ENCODE measurements at regions not wholly inside any gene's neighbourhood (a gene's known extent, or its start where the extent isn't known, plus 50 kb on each side); places are given as distances from the start of the nearest gene placed in this dataset.

DNA sequence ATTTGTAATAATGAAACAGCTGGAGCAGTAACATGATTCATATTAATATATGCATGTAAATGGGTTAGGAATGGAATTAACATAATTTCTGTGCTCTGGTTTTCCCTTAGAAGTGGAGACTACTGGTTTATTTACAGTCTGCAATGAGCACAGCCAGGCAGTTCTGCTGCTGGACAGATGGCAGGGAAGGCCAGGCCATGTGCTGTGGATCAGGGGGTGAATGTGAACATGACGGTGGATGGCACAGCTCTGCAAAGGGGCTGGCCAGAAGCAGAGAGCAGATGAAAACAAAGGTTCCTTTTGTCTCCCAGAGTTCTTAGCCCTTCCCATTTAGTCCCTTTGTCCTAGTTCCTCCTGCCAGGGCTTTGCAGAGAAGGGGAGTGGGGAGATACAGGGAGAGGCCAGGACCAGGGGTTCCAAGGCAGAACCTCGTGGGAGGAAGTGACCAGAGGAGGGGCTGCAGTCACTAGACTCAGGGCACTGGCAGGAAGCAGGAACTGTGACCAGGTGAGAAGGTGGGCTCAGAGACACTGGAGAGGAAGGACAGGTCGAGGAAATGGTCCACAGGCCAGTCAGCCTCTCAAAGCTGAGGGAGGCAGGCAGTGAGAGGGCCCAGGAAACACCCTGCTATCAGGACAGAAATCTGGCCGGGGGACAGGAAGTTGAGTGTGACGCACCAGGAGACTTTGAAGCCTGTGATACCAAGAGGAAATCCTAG lies 112.9 kb upstream of the ATP8B1 start:
- no peak overlapping the region for H3K27ac Mint-ChIP-seq (ENCODE audit: low read depth, unreplicated experiment)
- TF ChIP-seq, protein P1, sequence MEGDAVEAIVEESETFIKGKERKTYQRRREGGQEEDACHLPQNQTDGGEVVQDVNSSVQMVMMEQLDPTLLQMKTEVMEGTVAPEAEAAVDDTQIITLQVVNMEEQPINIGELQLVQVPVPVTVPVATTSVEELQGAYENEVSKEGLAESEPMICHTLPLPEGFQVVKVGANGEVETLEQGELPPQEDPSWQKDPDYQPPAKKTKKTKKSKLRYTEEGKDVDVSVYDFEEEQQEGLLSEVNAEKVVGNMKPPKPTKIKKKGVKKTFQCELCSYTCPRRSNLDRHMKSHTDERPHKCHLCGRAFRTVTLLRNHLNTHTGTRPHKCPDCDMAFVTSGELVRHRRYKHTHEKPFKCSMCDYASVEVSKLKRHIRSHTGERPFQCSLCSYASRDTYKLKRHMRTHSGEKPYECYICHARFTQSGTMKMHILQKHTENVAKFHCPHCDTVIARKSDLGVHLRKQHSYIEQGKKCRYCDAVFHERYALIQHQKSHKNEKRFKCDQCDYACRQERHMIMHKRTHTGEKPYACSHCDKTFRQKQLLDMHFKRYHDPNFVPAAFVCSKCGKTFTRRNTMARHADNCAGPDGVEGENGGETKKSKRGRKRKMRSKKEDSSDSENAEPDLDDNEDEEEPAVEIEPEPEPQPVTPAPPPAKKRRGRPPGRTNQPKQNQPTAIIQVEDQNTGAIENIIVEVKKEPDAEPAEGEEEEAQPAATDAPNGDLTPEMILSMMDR (IDR thresholded peaks at IDR 0.05; ENCODE audit: unreplicated experiment): no peak
- intact Hi-C loops (cut with micrococcal nuclease): no loop called here
- DNase-seq (ENCODE audit: unreplicated experiment): no peak
- no peaks in the 10 kb centered on the region for H3K36me3 Mint-ChIP-seq (ENCODE audit: insufficient read depth, unreplicated experiment)
- ChIA-PET POLR2A (interaction anchor here (0.7 to 2.0 kb wide), 3 partner anchors 9 to 63 kb away, joined by 3 to 6 read pairs (median 3); no protein-coding TSS in a partner anchor), CTCF (interaction anchor here (1.5 kb wide), 1 partner anchor 13 kb away, joined by 6 read pairs; no protein-coding TSS in a partner anchor)
- no peaks in the 10 kb centered on the region for H3K27me3 Mint-ChIP-seq (ENCODE audit: insufficient read depth, unreplicated experiment)
- no peak overlapping the region for H3K4me3 Mint-ChIP-seq (ENCODE audit: unreplicated experiment)
- H3K9me3 Mint-ChIP-seq (ENCODE audit: unreplicated experiment): no peaks in the 10 kb centered on the region
- H3K4me1 Mint-ChIP-seq (ENCODE audit: insufficient read depth, unreplicated experiment): peaks cover 10% of the 10 kb centered on the region
- no TSS peak for BruUV-seq (replicated peaks)

DNA sequence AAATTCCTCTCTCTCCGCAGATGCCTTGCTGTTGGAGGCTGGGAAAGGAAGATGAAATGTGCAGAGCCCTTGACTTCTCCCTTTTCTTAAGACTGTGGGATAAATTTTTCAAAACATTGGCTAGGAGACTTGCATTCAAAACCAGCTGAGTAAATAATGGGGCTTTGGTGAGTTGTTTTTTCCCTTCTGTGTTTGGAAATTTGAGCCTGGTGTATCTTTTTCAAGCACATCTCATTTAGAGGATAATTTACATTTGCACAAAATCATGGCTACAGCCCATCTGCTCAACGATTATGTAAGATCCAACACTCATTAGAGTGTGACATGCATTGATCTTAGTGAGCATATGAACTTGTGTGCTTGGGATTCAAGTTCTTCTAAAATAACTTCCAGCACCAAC lies 112.1 kb upstream of the ATP8B1 start:
- H3K4me1 Mint-ChIP-seq (ENCODE audit: insufficient read depth, unreplicated experiment): peaks cover 17% of the 10 kb centered on the region
- no peak overlapping the region for H3K27ac Mint-ChIP-seq (ENCODE audit: low read depth, unreplicated experiment)
- ChIA-PET CTCF (interaction anchor here (1.5 kb wide), 1 partner anchor 12 kb away, joined by 6 read pairs; no protein-coding TSS in a partner anchor), POLR2A (interaction anchor here (1.2 to 2.0 kb wide), 3 partner anchors 9 to 27 kb away, joined by 3 to 6 read pairs (median 5); no protein-coding TSS in a partner anchor)
- no peaks in the 10 kb centered on the region for H3K36me3 Mint-ChIP-seq (ENCODE audit: insufficient read depth, unreplicated experiment)
- DNase-seq (ENCODE audit: unreplicated experiment): no peak
- no TSS peak for BruUV-seq (replicated peaks)
- TF ChIP-seq, protein P1 (IDR thresholded peaks at IDR 0.05; ENCODE audit: unreplicated experiment): no peak
- no peaks in the 10 kb centered on the region for H3K27me3 Mint-ChIP-seq (ENCODE audit: insufficient read depth, unreplicated experiment)
- no peak overlapping the region for H3K4me3 Mint-ChIP-seq (ENCODE audit: unreplicated experiment)
- H3K9me3 Mint-ChIP-seq (ENCODE audit: unreplicated experiment): no peaks in the 10 kb centered on the region
- intact Hi-C loops (cut with micrococcal nuclease): no loop called here

DNA sequence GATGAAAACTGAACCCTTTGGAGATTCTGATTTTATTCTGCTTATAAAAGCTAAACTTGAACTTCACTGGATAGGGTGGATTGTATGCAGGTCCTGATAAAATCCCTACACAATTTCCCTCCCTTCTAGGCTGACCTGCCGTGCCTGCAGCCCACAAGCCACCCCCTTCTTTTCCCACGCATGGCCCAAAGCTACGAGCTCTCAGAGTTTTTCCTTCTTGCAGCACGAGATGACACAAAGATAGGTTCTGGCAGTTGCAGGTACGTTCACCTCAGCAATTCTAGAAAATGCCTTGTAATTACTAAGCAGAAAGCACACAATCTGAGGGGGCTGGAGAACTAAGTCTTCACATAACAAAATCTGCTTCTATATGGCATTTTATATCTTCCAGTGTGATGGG lies 110.6 kb upstream of the ATP8B1 start:
- POLR2A ChIA-PET: interaction anchor here (2.0 kb wide), 1 partner anchor 9 kb away, joined by 5 read pairs; no protein-coding TSS in a partner anchor
- Mint-ChIP-seq H3K4me1 (ENCODE audit: insufficient read depth, unreplicated experiment) (peaks cover 32% of the 10 kb centered on the region), H3K27ac (ENCODE audit: low read depth, unreplicated experiment) (no peak overlapping the region), H3K9me3 (ENCODE audit: unreplicated experiment) (no peaks in the 10 kb centered on the region), H3K27me3 (ENCODE audit: insufficient read depth, unreplicated experiment) (no peaks in the 10 kb centered on the region), H3K4me3 (ENCODE audit: unreplicated experiment) (no peak overlapping the region), H3K36me3 (ENCODE audit: insufficient read depth, unreplicated experiment) (no peaks in the 10 kb centered on the region)
- TF ChIP-seq, protein P1 (IDR thresholded peaks at IDR 0.05; ENCODE audit: unreplicated experiment): no peak
- CTCF ChIA-PET: no interaction called here
- intact Hi-C loops (cut with micrococcal nuclease): no loop called here
- BruUV-seq (replicated peaks): no TSS peak
- no peak for DNase-seq (ENCODE audit: unreplicated experiment)

GRCh38 chr18:57910817-57911216 lies 107.7 kb upstream of the ATP8B1 start:
- ChIA-PET CTCF (interaction anchor here (0.6 to 2.4 kb wide), 5 partner anchors 8 to 48 kb away, joined by 4 to 13 read pairs (median 5); no protein-coding TSS in a partner anchor), POLR2A (interaction anchor here (0.5 to 2.7 kb wide), 9 partner anchors 9 to 388 kb away, joined by 3 to 13 read pairs (median 4); no protein-coding TSS in a partner anchor)
- Mint-ChIP-seq H3K9me3 (ENCODE audit: unreplicated experiment) (no peaks in the 10 kb centered on the region), H3K27ac (ENCODE audit: low read depth, unreplicated experiment) (peak overlapping the region; percentile 97), H3K36me3 (ENCODE audit: insufficient read depth, unreplicated experiment) (no peaks in the 10 kb centered on the region), H3K27me3 (ENCODE audit: insufficient read depth, unreplicated experiment) (no peaks in the 10 kb centered on the region), H3K4me1 (ENCODE audit: insufficient read depth, unreplicated experiment) (peaks cover 39% of the 10 kb centered on the region), H3K4me3 (ENCODE audit: unreplicated experiment) (no peak overlapping the region)
- DNase-seq (ENCODE audit: unreplicated experiment): no peak
- intact Hi-C loops (cut with micrococcal nuclease): no loop called here
- TF ChIP-seq, protein P1 (IDR thresholded peaks at IDR 0.05; ENCODE audit: unreplicated experiment): peak; percentile 39
- BruUV-seq (replicated peaks): no TSS peak

Data from MCF 10A (cell line).